Adrenal gland (tissue), 5 donors: ENCODE measurements at regions not wholly inside any gene's neighbourhood (a gene's known extent, or its start where the extent isn't known, plus 50 kb on each side); places are given as distances from the start of the nearest gene placed in this dataset.

ENCODE experiments used
- CTCF ChIP-seq, 6 experiments: fragments of 450-650 bp in 4 of 6; fragments of 200-600 bp in 2 of 6; sonication (generic) in 1 of 6; IDR thresholded peaks; 1 replicate in 5 of 6; 2 replicates in 1 of 6; pipeline versions ENCODE4 v1.5.1 to v1.8.0; 2016 to 2021; ENCODE audit warnings: antibody characterized with exemption in 6 of 6, mild to moderate bottlenecking in 2 of 6, moderate library complexity in 1 of 6
- POLR2A ChIP-seq, 2 donors: fragments of 450-650 bp; IDR thresholded peaks; one replicate each; pipeline ENCODE4 v1.6.1; 2017; ENCODE audit warnings: antibody characterized with exemption in 2 of 2, mild to moderate bottlenecking in 2 of 2, moderate library complexity in 1 of 2
- donor health status: DM: no; HTN: no; CAD: no.

GRCh38 chr1:181985281-181985680 is 76.2 kb downstream of the ZNF648 start:
- TF ChIP-seq CTCF (IDR thresholded peaks at IDR 0.05) (no peak), POLR2A (IDR thresholded peaks at IDR 0.05) (no peak)
